ENCODE measurements at regions not wholly inside any gene's neighbourhood (a gene's known extent, or its start where the extent isn't known, plus 50 kb on each side); places are given as distances from the start of the nearest gene placed in this dataset.

GRCh38 chr14:58979325-58979724 is 209.1 kb upstream of the DAAM1 start:
- intact Hi-C loops (cut with DNase I) = no loop called here
- no peaks in the 10 kb centered on the region for H3K9me3 ChIP-seq
- TF ChIP-seq POLR2A (IDR thresholded peaks at IDR 0.05) (no peak), EP300 (IDR thresholded peaks at IDR 0.05) (no peak), CTCF (IDR thresholded peaks at IDR 0.05) (no peak)
- H3K27ac ChIP-seq = no peak overlapping the region
- H3K27me3 ChIP-seq = no peaks in the 10 kb centered on the region
- peaks cover 15% of the 10 kb centered on the region for H3K4me1 ChIP-seq (ENCODE audit: insufficient read depth)
- DNase-seq = no peak
- H3K4me3 ChIP-seq = no peak overlapping the region
- WGBS, 3 donors = 37 to 44% (median 43%) methylated on average over 6 of the region's 6 CpGs
- no peaks in the 10 kb centered on the region for H3K36me3 ChIP-seq

GRCh38 chr14:58981840-58982239 is 206.6 kb upstream of the DAAM1 start:
- peaks cover 15% of the 10 kb centered on the region for H3K4me1 ChIP-seq (ENCODE audit: insufficient read depth)
- intact Hi-C loops (cut with DNase I) = no loop called here
- no peak overlapping the region for H3K27ac ChIP-seq
- DNase-seq = no peak
- TF ChIP-seq EP300 (IDR thresholded peaks at IDR 0.05) (no peak), CTCF (IDR thresholded peaks at IDR 0.05) (no peak), POLR2A (IDR thresholded peaks at IDR 0.05) (no peak)
- H3K9me3 ChIP-seq = no peaks in the 10 kb centered on the region
- H3K27me3 ChIP-seq = no peaks in the 10 kb centered on the region
- H3K36me3 ChIP-seq = no peaks in the 10 kb centered on the region
- WGBS, 3 donors = 97 to 99% (median 98%) methylated on average over 1 of the region's 1 CpG
- H3K4me3 ChIP-seq = no peak overlapping the region

- H3K27me3 ChIP-seq = no peaks in the 10 kb centered on the region
- intact Hi-C loops (cut with DNase I) = loop anchor here in 1 of 4 donors (5.0 kb wide), 1 partner anchor 687 kb away; no protein-coding TSS in a partner anchor
- no peak overlapping the region for H3K4me3 ChIP-seq
- no peak for TF ChIP-seq EP300 (IDR thresholded peaks at IDR 0.05)
- TF ChIP-seq POLR2A (IDR thresholded peaks at IDR 0.05) = no peak
- TF ChIP-seq CTCF (IDR thresholded peaks at IDR 0.05) = no peak
- H3K9me3 ChIP-seq = no peaks in the 10 kb centered on the region
- H3K36me3 ChIP-seq = no peaks in the 10 kb centered on the region
- WGBS, 3 donors = 88 to 94% (median 89%) methylated on average over 4 of the region's 4 CpGs
- no peaks in the 10 kb centered on the region for H3K4me1 ChIP-seq (ENCODE audit: insufficient read depth)
- no peak overlapping the region for H3K27ac ChIP-seq
- no peak for DNase-seq
Measured at GRCh38 chr14:58985786-58986185, 202.7 kb upstream of the DAAM1 start.

GRCh38 chr14:58987591-58987990 is 200.9 kb upstream of the DAAM1 start:
- no peaks in the 10 kb centered on the region for H3K27me3 ChIP-seq
- DNase-seq = no peak
- TF ChIP-seq POLR2A (IDR thresholded peaks at IDR 0.05) = no peak
- TF ChIP-seq CTCF (IDR thresholded peaks at IDR 0.05) = no peak
- no peak for TF ChIP-seq EP300 (IDR thresholded peaks at IDR 0.05)
- H3K4me3 ChIP-seq = no peak overlapping the region
- WGBS, 3 donors = 93 to 96% (median 94%) methylated on average over 3 of the region's 3 CpGs
- no peaks in the 10 kb centered on the region for H3K4me1 ChIP-seq (ENCODE audit: insufficient read depth)
- intact Hi-C loops (cut with DNase I) = loop anchor here in 1 of 4 donors (5.0 kb wide), 1 partner anchor 685 kb away; no protein-coding TSS in a partner anchor
- no peak overlapping the region for H3K27ac ChIP-seq
- H3K9me3 ChIP-seq = no peaks in the 10 kb centered on the region
- H3K36me3 ChIP-seq = no peaks in the 10 kb centered on the region
